CD4-positive, alpha-beta T cell (primary cell): ENCODE measurements at regions not wholly inside any gene's neighbourhood (a gene's known extent, or its start where the extent isn't known, plus 50 kb on each side); places are given as distances from the start of the nearest gene placed in this dataset.

Source experiments
- ATAC-seq: fragments of 200-7000 bp; cut with Tn5 transposase; one replicate; pipeline ENCODE4 v1.10.0; 2022; ENCODE audit warnings: mild to moderate bottlenecking; ENCODE audit not compliant: poor library complexity
- CTCF ChIA-PET: fragments of 350-600 bp; sonication (Branson Sonifier 250); formaldehyde crosslinking; loops from one replicate; lab custom pipeline; 2021; ENCODE audit warnings: antibody characterized with exemption, inconsistent platforms; lab: Charles Lee
- POLR2A ChIA-PET: fragments of 350-600 bp; sonication (Branson Sonifier 250); formaldehyde crosslinking; loops from one replicate; lab custom pipeline; 2021; ENCODE audit warnings: antibody characterized with exemption, inconsistent platforms; lab: Charles Lee
- DNase-seq, 14 experiments: peaks; one replicate each; pipeline ENCODE4 v3.0.0-alpha.2; 2013 to 2020; ENCODE audit warnings: mixed read lengths in 2 of 14
- H3K27ac ChIP-seq, 2 donors: one replicate each; pipeline versions ENCODE4 v1.5.1 to v1.7.0; 2013; ENCODE audit warnings: low read length in 2 of 2, low read depth in 1 of 2, mild to moderate bottlenecking in 1 of 2
- H3K27me3 ChIP-seq, 2 experiments: 1 replicate in 1 of 2; 2 replicates in 1 of 2; pipeline versions ENCODE4 v1.6.1 to v1.7.0; 2013; ENCODE audit warnings: low read length in 2 of 2, control low read depth in 1 of 2, mild to moderate bottlenecking in 1 of 2, moderate library complexity in 1 of 2; ENCODE audit not compliant: insufficient read depth in 2 of 2, control insufficient read depth in 1 of 2
- H3K36me3 ChIP-seq: one replicate; pipeline ENCODE4 v1.6.1; 2013; ENCODE audit warnings: low read length, control low read depth; ENCODE audit not compliant: insufficient read depth
- H3K4me1 ChIP-seq: one replicate; pipeline ENCODE4 v1.6.1; 2013; ENCODE audit warnings: low read length, control low read depth; ENCODE audit not compliant: insufficient read depth
- H3K4me3 ChIP-seq: one replicate; pipeline ENCODE4 v1.5.1; 2013; ENCODE audit warnings: mild to moderate bottlenecking, low read length, moderate library complexity
- H3K9me3 ChIP-seq, 2 experiments: 1 replicate in 1 of 2; 2 replicates in 1 of 2; pipeline versions ENCODE4 v1.6.1 to v1.7.0; 2013; ENCODE audit warnings: low read length in 2 of 2, mild to moderate bottlenecking in 2 of 2, control low read depth in 1 of 2, moderate library complexity in 1 of 2; ENCODE audit not compliant: control insufficient read depth in 1 of 2, insufficient read depth in 1 of 2
- H3K27ac Mint-ChIP-seq: one replicate; pipeline ENCODE4 v1.8.0; 2020; ENCODE audit warnings: mixed read lengths
- H3K27me3 Mint-ChIP-seq: one replicate; pipeline ENCODE4 v1.8.0; 2021; ENCODE audit warnings: mixed read lengths
- H3K36me3 Mint-ChIP-seq: one replicate; pipeline ENCODE4 v1.8.0; 2021; ENCODE audit warnings: low read depth, mixed read lengths
- H3K4me1 Mint-ChIP-seq: one replicate; pipeline ENCODE4 v1.8.0; 2021; ENCODE audit warnings: low read depth, mixed read lengths
- H3K4me3 Mint-ChIP-seq: one replicate; pipeline ENCODE4 v1.8.0; 2020; ENCODE audit warnings: mild to moderate bottlenecking, mixed read lengths
- H3K9me3 Mint-ChIP-seq: one replicate; pipeline ENCODE4 v1.8.0; 2020; ENCODE audit warnings: mixed read lengths
- intact Hi-C, 2 experiments: fragments of 100-400 bp; cut with DNase I in 1 of 2; cut with micrococcal nuclease in 1 of 2; formaldehyde crosslinking; loops; one replicate each; pipeline versions ENCODE4 v1.15.1 to v1.9.0; 2023 to 2025; cut with DNase I, micrococcal nuclease
- TF ChIP-seq, protein P1 (sequence below): fragments of 200-600 bp; IDR thresholded peaks from one replicate; pipeline ENCODE4 v1.8.0; 2022; ENCODE audit warnings: antibody characterized with exemption, mild to moderate bottlenecking

DNA sequence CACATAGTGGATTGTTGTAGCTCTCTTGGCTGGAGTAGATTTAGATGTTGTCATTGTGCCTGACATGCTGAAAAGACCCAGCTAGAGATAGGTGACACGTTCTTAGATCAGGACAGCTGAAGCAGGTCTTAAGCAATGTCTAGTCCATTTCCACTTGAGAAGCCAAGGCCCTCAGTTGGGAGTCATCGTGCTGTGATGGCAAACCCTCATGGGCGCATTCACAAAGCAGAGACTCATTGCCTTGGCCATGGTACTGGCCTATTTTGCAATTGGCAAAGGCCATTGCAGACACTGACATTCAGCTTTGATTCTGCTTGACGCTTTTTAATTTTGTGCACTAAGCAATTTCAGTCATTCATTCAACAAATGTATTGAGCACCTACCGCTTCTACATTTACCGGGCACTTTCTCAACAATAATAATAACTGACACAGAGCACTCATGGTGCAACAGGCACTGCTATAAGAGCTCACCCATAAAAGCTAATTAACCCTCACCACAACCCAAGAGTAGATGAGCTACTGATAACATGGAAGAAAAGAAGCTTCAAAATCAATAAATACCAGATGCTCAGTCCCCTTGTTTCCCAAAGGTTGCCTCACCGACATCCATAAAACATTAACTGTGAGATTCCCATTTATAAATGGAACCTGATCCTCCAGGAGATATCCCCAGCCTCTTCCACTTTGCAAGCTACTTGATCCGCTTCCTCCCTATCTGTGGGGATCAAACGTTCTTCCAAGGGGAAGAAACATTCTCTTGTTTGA lies 200.1 kb downstream of the TLE3 start:
- Histone ChIP-seq H3K9me3 (no peaks in the 10 kb centered on the region), H3K4me3 (no peak overlapping the region), H3K36me3 (no peaks in the 10 kb centered on the region), H3K27ac (no peak overlapping the region), H3K4me1 (no peaks in the 10 kb centered on the region), H3K27me3 (peaks cover 5 to 7% of the 10 kb centered on the region in 2 experiments)
- CTCF ChIA-PET = no interaction called here
- POLR2A ChIA-PET = interaction anchor here (1.1 kb wide), 1 partner anchor 200 kb away, joined by 4 read pairs; the partner anchor contains the start of gene TLE3
- TF ChIP-seq, protein P1, sequence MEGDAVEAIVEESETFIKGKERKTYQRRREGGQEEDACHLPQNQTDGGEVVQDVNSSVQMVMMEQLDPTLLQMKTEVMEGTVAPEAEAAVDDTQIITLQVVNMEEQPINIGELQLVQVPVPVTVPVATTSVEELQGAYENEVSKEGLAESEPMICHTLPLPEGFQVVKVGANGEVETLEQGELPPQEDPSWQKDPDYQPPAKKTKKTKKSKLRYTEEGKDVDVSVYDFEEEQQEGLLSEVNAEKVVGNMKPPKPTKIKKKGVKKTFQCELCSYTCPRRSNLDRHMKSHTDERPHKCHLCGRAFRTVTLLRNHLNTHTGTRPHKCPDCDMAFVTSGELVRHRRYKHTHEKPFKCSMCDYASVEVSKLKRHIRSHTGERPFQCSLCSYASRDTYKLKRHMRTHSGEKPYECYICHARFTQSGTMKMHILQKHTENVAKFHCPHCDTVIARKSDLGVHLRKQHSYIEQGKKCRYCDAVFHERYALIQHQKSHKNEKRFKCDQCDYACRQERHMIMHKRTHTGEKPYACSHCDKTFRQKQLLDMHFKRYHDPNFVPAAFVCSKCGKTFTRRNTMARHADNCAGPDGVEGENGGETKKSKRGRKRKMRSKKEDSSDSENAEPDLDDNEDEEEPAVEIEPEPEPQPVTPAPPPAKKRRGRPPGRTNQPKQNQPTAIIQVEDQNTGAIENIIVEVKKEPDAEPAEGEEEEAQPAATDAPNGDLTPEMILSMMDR = no peak
- H3K27ac Mint-ChIP-seq = no peak overlapping the region
- H3K9me3 Mint-ChIP-seq = no peaks in the 10 kb centered on the region
- DNase-seq (no peak), ATAC-seq (no peak)
- H3K36me3 Mint-ChIP-seq = no peaks in the 10 kb centered on the region
- peaks cover 7% of the 10 kb centered on the region for H3K27me3 Mint-ChIP-seq
- no peaks in the 10 kb centered on the region for H3K4me1 Mint-ChIP-seq
- H3K4me3 Mint-ChIP-seq = no peak overlapping the region
- intact Hi-C loops = no loop called here

- TF ChIP-seq, protein P1 = no peak
- no peak overlapping the region for H3K4me3 ChIP-seq
- no peaks in the 10 kb centered on the region for H3K4me1 ChIP-seq
- H3K4me3 Mint-ChIP-seq = no peak overlapping the region
- no peak overlapping the region for H3K27ac Mint-ChIP-seq
- no peak for DNase-seq
- no peak overlapping the region for H3K27ac ChIP-seq
- no peaks in the 10 kb centered on the region for H3K36me3 ChIP-seq
- H3K4me1 Mint-ChIP-seq = no peaks in the 10 kb centered on the region
- intact Hi-C loops = no loop called here
- H3K36me3 Mint-ChIP-seq = no peaks in the 10 kb centered on the region
- peaks cover 2 to 7% of the 10 kb centered on the region in 2 experiments for H3K27me3 ChIP-seq
- ATAC-seq = no peak
- H3K9me3 Mint-ChIP-seq = no peaks in the 10 kb centered on the region
- peaks cover 7% of the 10 kb centered on the region for H3K27me3 Mint-ChIP-seq
- ChIA-PET POLR2A (interaction anchor here (1.1 kb wide), 1 partner anchor 200 kb away, joined by 4 read pairs; the partner anchor contains the start of gene TLE3), CTCF (no interaction called here)
- no peaks in the 10 kb centered on the region for H3K9me3 ChIP-seq
These were observed 199.5 kb downstream of the TLE3 start for GRCh38 chr15:69898243-69898642.

GRCh38 chr15:69902414-69903062 lies 195.2 kb downstream of the TLE3 start:
- H3K27ac ChIP-seq = no peak overlapping the region
- H3K27me3 ChIP-seq = no peaks in the 10 kb centered on the region
- Mint-ChIP-seq H3K27me3 (no peaks in the 10 kb centered on the region), H3K36me3 (no peaks in the 10 kb centered on the region), H3K27ac (no peak overlapping the region), H3K4me1 (no peaks in the 10 kb centered on the region), H3K4me3 (no peak overlapping the region), H3K9me3 (no peaks in the 10 kb centered on the region)
- intact Hi-C loops = no loop called here
- H3K9me3 ChIP-seq = no peaks in the 10 kb centered on the region
- no peak overlapping the region for H3K4me3 ChIP-seq
- POLR2A ChIA-PET = no interaction called here
- DNase-seq = no peak
- TF ChIP-seq, protein P1 = no peak
- no peak for ATAC-seq
- H3K4me1 ChIP-seq = no peaks in the 10 kb centered on the region
- CTCF ChIA-PET = no interaction called here
- no peaks in the 10 kb centered on the region for H3K36me3 ChIP-seq
